NT2/D1 (cell line): ENCODE measurements at regions not wholly inside any gene's neighbourhood (a gene's known extent, or its start where the extent isn't known, plus 50 kb on each side); places are given as distances from the start of the nearest gene placed in this dataset.

Experiments used
- SUZ12 ChIP-seq: IDR thresholded peaks from 2 replicates; pipeline ENCODE4 v1.6.1; 2011; ENCODE audit not compliant: insufficient read length, insufficient read depth; ENCODE audit errors: extremely low read depth
- YY1 ChIP-seq: IDR thresholded peaks from 2 replicates; pipeline ENCODE4 v1.6.1; 2011; ENCODE audit not compliant: insufficient read length, insufficient read depth

GRCh38 chr10:62723375-62723774 is 81.1 kb upstream of the ADO start:
- no peak for TF ChIP-seq YY1
- no peak for TF ChIP-seq SUZ12
